ENCODE measurements at regions not wholly inside any gene's neighbourhood (a gene's known extent, or its start where the extent isn't known, plus 50 kb on each side); places are given as distances from the start of the nearest gene placed in this dataset.

DNA sequence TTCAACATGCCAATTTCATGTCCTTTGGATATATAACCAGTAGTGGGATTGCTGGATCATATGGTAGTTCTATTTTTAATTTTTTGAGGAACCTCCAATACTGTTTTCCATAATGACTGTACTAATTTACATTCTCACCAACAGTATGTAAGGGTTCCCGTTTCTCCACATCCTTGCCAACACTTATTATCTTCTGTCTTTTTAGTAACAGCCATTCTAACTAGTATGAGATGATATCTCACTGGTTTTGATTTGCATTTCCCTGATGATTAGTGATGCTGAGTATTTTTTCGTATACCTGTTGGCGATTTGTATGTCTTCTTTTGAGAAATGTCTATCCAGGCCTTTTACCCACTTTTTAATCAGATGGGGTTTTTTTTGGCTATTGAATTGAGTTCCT is 133.5 kb upstream of the MED14 start:
- TF ChIP-seq CTCF (IDR thresholded peaks at IDR 0.05; ENCODE audit: insufficient read depth, low read depth, low read length) = no peak
- TF ChIP-seq EZH2 (IDR thresholded peaks at IDR 0.05; ENCODE audit: insufficient read depth, low read length) = no peak
